MM.1S (cell line): ENCODE measurements at regions not wholly inside any gene's neighbourhood (a gene's known extent, or its start where the extent isn't known, plus 50 kb on each side); places are given as distances from the start of the nearest gene placed in this dataset.

Experiments used
- CTCF ChIP-seq: fragments of 300-600 bp; sonication (generic); IDR thresholded peaks from 2 replicates; pipeline ENCODE4 v1.5.1; 2016; ENCODE audit warnings: antibody characterized with exemption, low read length, mixed read lengths
- EZH2phosphoT487 ChIP-seq: fragments of 300-600 bp; sonication (generic); IDR thresholded peaks from 2 replicates; pipeline ENCODE4 v1.6.1; 2018; ENCODE audit warnings: antibody characterized with exemption, low read length

- TF ChIP-seq EZH2phosphoT487, result no peak
- TF ChIP-seq CTCF, result no peak
Measured at GRCh38 chr11:80532633-80533232, 1091.9 kb upstream of the TENM4 start.
